Islet of Langerhans (tissue), 1 donor: ENCODE measurements at regions not wholly inside any gene's neighbourhood (a gene's known extent, or its start where the extent isn't known, plus 50 kb on each side); places are given as distances from the start of the nearest gene placed in this dataset.

ENCODE experiments used
- FAIRE-seq: peaks from one replicate; lab custom pipeline; 2011; peaks lifted over from hg19 to GRCh38; lab: Jason Lieb, UNC

DNA sequence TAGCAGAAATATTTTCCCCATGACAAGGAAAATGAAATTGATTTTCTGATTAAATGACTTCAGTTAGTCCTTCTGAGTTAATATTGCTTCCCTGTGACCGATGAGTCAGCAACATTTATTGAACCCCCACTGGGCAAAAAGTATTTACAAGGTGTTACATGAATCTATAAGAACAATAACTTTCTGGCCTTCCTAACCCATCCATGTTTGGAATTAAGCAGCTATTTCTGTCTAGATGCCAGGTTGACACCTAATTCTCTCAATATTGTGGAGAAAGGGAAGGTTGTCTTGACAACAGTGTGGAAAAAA, 112.9 kb upstream of the JAZF1 start:
- no peak for FAIRE-seq

DNA sequence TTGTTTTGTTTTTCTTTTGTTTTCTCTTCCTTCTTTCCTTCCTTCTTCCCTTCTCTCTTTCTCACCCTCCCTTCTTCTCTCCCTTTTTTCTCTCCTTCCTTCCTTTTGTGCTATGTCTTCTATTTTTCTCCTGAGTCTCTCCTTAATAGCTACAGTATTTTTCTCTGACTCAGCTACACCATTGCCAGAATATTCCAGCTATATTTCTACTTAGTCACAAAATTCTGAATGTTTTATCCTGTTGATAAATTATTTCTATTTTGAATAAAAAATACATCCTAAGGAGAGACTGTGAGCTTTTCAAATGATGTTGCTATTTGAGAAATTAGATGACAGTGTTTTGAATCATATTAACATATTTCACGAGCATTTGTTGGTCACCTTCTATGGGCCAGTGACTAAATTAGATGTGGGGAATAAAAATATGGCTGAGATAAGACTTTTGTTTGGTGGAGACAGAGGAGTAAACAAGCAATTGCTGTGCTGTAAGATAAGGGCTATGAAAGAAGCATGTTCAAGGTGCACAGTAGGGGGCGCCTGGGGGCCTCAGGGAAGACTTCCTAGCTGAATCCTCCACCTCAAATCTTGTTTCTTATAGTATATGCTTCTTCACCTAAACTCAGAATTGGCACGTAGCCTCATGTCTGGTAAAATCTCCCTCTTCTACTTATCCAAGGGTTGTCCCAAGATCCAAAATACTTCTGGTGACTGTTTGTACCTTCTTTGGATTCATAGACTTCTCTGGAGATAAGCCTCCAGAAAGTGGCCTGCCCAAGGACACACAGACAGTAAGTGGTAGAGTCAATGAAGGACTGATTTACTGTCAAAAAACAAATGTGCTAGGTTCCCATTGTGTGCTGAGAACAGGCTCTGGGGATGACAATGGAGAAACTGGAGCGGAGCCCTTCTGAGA, 115.5 kb upstream of the CREB5 start:
- no peak for FAIRE-seq

DNA sequence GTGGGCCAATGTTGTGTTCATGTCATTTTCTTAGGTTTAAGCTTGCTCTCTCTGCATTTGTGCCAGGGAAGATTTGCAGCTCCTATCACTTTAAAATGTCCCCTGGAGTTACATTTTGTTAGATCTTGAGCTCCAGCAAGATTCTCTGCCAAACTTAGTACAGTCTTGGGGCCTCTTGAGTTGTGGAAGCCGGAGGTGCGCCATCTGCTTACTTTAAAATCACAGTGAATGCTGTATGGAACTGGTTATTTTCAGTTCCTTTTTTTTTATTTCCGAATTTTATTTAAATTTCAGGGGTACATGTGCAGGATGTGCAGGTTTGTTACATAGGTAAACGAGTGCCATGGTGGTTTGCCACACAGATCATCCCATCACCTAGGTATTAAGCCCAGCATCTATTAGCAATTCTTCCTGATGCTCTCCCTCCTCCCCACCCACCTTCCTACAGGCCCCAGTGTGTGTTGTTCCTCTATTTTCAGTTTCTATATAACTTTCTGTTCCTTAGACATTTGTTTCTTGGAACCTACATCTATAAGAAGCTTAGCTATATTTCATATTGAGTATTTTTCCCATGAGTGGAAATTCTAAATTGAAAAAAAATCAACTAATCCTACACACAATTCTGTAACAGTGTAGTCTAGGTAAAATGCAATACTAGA, 114.4 kb upstream of the CREB5 start:
- FAIRE-seq: no peak

DNA sequence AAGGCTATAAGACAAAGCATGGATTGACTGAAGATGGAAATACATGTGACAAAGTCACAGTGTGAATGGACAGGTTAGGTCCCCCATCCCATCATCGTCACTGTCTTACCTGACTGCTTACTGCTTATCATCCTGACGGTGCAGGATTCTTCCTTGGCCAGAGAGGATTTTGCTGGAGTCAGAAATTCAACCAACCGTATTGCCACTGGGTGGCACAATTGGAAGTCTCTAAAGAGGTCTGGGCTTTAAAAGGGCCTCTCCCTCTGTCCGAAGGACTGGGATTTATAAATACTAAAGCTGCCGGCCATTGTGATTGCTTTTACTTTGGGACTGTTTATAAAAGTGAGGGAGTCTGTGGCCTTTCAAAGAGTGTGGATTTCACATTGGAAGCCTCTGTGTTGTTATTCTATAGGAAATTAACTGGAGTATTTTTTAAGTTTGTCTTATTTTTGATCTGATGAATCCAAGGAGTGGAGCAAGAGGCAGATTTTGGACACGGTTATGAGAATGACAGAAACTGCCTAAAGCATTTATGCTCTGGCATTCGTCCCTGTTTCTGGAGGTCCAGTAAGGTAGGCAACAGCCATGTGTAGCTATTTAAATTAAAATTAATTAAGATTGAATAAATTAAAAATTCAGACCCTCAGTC, 113.3 kb upstream of the CREB5 start:
- FAIRE-seq: peak; percentile 91

DNA sequence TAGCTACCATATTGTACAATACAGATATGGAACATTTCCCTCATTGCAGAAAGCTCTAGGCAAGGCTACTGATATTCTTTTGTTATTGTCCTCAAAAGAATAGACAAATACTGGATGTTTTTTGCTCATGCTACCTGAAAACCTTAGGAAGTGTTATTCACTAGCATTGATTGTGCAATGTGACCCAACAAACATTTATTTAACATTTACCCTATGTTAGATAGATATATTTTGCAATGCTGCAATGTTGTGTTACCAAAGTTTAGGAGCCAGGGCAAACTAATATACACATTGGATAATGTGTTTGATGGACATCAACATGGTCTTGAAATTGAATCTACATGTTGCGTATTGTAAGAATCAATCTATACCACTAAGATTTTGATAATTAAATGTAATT, 112.8 kb upstream of the CREB5 start:
- no peak for FAIRE-seq

DNA sequence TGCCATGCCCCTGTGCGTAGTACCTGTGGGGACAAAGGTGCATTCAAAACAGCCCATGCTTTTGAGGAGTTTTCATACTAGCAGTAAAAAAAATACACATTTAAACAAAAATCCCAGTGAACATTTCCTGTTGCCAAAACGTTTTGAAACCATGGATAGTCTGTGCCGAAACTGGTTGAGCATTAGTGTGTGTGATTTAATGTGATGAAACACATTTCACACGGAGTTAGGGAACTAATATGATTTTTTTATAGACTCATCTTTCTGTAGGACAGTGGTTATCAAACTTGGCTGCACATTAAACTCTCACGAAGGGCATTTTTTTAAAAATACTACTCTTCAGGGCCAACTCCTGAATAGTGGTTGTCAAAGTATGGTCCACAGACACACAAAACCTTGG, 111.8 kb upstream of the CREB5 start:
- no peak for FAIRE-seq

DNA sequence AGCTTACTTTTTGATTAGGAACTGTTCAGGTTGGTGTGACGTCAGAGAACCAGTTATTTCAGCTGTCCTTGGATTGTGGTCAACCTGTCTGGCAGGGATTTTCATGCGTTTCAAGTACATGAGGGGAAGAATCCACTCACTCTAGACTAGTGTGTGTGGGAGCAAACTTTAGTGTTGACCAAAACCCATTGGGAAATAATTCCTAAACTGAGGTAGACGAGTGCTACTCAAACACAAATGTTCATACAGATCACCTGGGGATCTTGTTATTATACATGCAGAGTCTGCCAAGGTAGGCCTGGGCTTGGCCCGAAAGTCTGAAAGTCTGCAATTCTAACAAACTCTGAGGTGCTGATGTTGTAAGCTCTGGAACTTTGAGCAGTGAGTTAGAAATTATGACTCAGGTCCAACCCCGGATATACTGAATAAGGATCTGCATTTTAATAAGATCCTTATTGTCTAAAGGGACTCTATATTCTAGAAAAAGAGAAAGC, 111.1 kb upstream of the CREB5 start:
- FAIRE-seq: no peak

DNA sequence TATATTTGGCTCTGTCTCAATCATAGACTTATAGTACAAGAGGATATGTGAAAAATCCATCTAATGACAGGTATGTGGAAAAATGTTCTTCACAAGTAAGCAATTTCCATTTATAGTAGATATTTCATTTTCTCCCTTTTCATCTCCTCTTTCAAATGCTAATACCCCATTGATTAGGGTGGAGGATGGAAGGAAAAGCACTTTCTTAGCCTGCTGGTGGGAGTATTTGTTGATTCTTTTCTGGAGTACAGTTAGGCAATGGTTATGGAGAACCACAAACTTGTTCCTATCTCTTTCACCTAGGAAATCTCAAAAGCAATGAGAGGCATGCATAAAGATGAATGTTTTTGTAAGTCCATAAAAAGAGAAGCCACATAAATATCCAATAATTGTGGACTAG, 108.0 kb upstream of the CREB5 start:
- FAIRE-seq: no peak

DNA sequence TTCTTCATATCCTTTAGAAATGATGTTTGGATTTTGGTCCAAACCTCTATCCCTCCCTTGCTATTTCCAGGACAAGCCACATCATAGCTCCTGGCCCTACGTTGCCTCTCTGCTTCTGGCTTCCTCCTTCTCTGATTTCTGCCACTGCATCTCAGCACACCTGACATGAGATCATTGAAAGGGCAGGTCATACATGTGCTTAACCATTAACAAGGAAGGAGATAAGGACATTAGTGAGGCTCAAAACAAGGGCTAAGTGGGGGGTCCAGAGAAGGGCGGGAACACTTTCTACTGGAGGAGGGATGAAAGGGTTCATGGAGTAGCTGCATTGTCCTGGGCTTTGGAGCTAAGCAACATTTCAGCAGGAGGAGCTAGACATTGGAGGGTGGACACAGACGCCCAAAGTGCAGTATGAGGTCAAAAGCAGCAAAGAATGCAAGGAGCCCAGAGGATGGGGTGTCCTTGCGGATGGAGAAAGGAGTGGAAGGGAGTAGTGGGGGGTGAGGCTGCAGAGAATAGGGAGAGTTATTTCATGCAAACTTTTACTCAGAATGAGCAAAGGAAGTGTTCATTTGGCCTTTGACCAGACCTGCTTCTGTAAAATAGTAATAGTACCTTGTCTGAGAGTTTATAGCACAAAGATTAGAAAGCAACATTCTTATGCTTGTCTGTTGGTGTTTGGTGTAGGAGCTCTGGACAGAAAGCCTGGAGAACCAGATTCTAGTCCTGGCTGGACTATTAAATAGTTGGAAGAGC, 102.4 kb upstream of the CREB5 start:
- no peak for FAIRE-seq

DNA sequence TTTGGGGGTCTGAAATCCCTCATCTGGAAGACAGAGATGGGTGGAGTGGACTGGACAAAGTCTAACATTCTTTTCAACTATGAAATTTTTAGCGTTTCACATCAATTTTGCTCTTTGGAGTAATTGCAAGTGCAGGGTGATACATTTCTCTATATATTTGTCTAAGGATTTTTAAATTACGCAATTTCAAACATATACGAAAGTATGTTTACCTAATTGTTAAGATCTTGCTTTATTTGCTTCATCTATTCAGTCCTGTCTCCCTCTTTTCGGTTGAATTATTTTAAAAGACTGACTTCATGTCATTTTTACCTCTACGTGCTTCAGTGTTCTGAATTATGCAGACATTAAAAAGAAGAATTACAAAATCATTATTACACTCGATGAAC, 101.9 kb upstream of the CREB5 start:
- FAIRE-seq: no peak

DNA sequence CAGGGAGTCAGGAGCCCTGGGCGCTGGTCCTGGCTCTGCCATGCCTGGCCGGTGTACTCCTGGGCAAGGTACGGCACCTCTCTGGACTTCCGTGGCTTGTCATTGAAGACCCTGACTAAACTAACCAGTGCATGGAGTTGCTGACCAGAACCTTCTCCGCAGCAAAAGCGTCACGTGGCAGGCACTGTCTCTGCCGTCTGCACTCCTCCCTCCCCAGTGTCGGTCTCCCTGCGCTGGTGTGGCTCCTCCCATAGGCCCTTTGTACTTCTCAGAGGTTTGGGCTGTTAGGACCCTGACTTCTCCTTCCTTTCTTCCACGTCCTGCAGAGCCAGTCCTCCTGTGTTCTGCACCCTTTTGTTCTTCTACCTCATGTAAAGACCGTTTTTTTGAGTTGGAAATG, 100.6 kb upstream of the CREB5 start:
- no peak for FAIRE-seq

DNA sequence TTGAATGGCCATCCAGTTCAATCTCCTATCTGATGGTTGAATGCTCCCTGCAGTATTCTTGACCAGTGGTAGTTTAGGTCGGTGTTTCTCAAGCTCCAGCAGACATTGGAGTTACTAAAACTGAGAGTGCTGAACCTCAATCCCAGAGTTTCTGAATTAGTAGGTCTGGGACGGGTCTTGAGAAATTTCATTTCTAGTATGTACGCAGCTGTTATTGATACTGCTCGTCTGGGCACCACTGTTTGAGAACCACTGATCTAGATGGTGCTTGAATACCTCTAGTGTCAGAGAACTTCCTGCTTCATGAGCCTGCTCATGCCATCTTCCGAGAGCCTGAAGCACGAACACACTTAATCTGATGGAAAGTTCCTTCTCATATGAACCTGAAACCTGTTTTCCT, 99.4 kb upstream of the CREB5 start:
- FAIRE-seq: no peak

DNA sequence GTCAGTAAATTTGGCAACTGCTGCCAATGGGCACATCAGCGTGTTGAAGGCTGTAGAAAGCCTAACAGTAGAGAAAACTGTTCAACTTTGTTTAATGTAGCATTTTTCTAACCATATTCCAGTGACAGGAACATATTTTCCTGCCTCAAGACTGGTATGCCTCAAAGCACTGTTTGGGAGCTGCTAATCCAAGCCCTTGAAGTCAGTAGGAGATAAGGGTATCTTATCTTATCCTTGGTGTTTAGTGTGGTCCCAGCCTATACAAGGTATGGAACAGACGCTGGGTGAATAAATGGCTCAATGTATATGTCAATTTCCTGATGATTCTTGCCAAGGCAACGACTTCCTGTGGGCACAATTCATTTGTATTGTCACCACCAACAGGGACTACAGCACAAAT, 97.5 kb upstream of the CREB5 start:
- FAIRE-seq: no peak

DNA sequence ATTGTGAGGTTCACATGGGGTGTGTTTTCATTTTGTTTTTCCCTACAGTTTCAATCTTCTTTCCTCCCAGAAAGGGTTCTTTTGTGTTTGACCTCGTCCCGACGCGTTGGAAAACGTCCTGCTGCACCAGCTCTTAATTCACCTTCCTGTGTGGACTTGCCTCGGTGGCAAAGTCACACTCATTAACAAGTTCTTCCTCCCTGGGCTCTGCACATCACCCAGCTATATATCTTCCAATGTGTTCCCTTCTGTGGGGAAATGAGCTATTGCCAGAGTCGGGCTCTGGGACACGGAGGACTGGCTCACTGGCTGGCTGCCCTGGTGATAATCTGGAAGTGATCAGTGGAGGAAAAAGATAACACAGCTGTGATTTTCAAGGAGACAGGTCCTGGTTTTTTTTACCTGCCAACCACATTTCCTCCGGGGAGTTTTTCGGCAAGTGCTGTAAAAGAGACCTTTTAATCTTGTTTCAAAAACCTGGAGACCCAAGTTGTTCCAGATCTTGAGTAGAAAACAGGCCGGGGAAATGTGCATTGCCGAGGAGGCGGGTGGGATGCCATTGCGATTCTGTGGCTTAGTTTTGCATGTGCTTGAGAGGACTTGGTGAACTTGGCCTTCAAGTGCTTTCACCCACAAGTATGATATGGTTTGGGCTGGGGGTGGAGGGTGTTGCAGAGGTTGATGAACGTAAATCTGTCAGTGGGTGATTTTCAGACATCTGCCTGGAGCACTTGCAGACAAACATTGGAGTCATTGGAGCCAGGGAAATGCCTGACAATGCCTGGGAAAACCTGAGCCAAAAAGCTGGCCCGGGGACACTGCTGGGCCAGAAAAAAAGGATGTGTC, 96.5 kb upstream of the CREB5 start:
- no peak for FAIRE-seq

DNA sequence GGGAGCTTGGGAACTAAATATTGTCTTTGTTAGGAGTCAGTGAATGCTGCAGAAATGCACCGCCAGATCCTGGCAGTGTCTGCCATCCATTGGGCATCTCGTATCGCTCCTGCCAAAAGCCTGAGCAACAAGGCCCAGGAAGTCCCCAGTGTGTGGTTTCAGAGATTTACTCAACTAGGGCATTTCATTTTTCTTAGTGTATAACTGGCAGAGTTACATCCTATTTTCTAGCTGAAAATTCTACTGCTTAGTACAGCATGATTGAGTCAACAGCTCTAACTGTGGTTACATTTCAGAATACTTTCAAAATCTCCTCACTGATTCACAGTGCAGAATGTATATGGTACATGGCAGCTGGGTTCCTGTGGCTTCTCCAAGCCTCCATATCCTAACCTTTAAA, 95.8 kb upstream of the CREB5 start:
- no peak for FAIRE-seq

DNA sequence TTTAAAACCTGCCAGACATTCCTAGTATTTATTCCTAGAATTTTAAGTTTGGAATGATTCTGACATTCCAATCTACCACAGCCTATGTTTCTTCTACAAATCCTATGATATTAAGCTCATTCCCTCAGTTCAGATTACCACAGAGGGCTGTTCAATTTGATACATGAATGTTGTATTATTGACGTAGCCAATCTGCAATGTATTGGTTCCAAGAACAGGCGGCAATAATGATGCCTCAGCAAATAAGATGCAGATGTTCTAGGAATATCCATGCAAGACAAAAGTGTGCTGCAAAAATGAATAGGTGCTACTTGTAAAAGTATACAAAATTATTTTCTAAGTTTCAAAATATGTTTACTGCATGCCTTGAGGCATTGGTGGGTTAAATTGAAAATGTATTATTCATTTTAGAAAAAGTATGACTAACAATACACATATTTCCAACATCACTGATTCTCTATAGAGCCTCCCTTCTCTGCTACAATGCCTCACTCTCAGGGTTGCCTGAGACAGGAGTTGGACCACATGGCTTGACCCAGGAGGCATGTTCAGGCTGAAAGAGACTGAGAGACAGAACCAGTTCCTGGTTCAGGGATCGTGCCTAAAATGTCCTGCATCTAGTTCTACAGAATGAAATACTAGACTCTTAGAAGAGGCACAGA, 94.1 kb upstream of the CREB5 start:
- FAIRE-seq: no peak

DNA sequence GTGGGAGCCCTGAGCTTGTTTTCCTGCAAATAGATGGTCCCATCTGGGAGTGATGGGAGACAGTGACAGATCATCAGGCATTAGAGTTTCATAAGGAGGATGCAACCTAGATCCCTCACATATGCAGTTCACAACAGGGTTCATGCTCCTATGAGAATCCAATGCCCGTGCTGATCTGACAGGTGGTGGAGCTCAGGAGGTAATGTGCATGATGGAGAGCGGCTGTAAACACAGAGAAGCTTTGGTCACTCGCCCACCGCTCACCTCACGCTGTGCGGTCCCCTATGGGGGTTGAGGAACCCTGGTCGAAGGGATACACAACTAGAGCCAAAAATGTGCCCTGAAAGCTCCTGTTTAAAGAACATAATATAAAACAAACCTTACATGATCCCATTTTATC, 88.5 kb upstream of the CREB5 start:
- FAIRE-seq: no peak

DNA sequence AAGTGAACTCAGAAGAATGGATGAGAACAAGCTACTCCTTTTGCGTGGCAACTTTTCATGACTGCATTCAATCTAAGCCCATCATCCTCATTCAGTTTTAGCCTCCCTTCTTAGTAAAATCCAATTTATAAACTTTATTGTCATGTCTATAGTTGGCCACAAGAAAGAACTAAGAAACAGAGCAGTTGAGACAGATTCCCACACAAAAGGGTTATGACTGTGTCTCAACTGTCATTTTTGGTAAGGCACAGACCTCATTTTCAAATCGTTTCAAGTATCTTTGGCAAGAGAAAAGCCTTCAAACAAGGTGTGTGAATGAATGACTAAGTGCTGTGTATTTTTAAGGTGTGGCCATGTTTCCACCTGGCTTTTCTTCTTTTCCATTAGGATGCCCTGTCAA, 84.2 kb upstream of the CREB5 start:
- FAIRE-seq: no peak

DNA sequence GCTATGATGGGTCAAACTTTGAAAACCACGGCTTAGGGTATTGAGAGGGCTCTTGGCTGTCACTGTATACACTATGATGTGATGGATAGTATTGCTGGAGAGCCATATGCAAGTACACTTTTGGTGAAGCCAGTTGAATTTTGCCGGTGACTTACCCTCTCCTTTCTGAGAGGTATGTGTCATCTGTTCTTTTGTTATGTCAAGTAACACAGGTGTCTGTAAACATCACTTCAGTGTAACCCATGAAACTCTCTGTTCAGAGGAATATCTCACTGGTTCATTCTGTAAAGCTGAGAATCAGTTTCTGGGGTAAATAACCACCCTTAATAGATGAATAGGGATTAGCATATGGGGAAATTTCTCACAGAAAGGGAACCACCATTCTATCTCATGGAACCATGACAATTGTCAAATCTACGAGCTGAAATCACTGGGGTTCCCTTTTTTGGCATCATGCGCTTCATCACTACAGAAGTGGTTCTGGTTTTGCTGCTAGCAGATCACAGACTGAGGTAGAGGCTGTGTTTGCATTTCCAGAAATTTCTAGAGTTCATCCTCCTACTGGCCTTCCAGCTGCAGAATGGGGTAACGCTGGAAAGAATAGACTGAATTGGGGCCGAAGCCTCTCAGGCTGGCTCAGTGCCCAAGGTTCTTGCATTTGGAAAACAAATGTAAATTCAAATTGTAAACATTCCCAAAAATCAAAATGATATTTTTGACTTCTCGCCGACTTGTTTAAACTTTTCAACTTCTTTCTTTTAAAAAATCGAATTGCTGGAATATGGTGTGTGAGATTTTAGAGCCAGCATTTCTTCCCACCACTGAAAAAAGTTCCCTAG, 83.3 kb upstream of the CREB5 start:
- no peak for FAIRE-seq

DNA sequence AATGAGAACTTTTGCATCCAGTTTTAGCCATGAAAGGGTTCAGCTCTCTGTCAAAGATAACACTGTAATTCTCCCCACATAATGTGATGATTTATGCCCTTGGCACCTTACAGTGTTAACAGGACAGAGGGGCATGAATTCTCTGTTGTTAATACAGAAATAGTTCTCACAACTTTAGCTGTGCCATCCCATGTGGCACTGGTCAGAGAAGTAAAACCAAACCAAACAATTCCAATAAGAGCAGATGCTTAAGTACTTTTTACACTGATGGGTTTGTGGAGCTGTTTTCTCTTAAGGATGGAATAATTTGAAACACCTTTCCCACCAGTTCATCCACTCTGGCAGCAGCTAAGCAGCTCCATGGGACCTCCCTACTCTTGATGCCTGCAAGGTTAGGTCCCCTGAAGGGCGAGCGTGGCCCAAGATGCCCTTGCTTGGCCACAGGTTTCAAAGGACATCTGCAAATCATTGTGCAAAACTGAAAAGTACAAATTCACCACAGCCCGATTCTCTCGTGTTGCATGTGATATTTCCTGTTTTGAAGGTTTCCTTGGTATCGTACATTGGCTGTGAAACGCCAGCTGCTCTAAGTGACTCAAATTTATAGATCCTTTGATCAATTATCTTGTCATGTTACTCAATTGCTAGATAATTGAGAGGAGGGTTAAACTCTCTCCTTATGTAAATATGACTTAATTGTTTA, 82.5 kb upstream of the CREB5 start:
- no peak for FAIRE-seq
